Heart left ventricle (tissue), 13 donors: ENCODE measurements at regions not wholly inside any gene's neighbourhood (a gene's known extent, or its start where the extent isn't known, plus 50 kb on each side); places are given as distances from the start of the nearest gene placed in this dataset.

Experiments used
- CTCF ChIP-seq, 12 donors: fragments of 200-600 bp; sonication (generic) in 4 of 12; IDR thresholded peaks; one replicate each; pipeline versions ENCODE4 v1.5.0 to v1.8.0; 2018 to 2022; ENCODE audit warnings: antibody characterized with exemption in 12 of 12, mild to moderate bottlenecking in 5 of 12
- POLR2A ChIP-seq, 2 donors: fragments of 450-650 bp; IDR thresholded peaks; one replicate each; pipeline ENCODE4 v1.6.1; 2017; ENCODE audit warnings: antibody characterized with exemption in 2 of 2, mild to moderate bottlenecking in 2 of 2, moderate library complexity in 2 of 2
- donor health status: ischemic (EF 13 %, LVEDD 7.1; RV severe dilation, severe dysfunction).
- donor health status: DM: no; HTN: yes; CAD: no.
- donor health status: DM: no; HTN: no; CAD: no.
- donor health status: ischemic (EF 25% LVEDD 6.9; RV normal size, moderate dysfunction).
- donor health status: ischemic (EF 25% LVEDD 5.7; RV mildly dilated, moderate dysfunction).
- donor health status: ischemic (EF 35%, LVEDD 5.7; RV mildly dilated, moderate dysfunction).
- donor health status: nonischemic (EF 11% LVEDD 7.7; RV severe dilation, severe dysfunction).
- donor health status: DM: yes; HTN: yes; CAD: no.
- donor health status: PGD.
- donor health status: ischemic (EF 29% LVEDD 5.4; RV normal size, mild dysfunction).
- donor health status: nonischemic (EF 23%, LVEDD 6.1; RV moderate dilation, normal function).

GRCh38 chr12:30100741-30101140 is 317.0 kb upstream of the TMTC1 start:
- TF ChIP-seq POLR2A (IDR thresholded peaks at IDR 0.05) (no peak), CTCF (IDR thresholded peaks at IDR 0.05) (no peak)
